HG02938 (cell line): ENCODE measurements at regions not wholly inside any gene's neighbourhood (a gene's known extent, or its start where the extent isn't known, plus 50 kb on each side); places are given as distances from the start of the nearest gene placed in this dataset.

Experiments used
- ATAC-seq: cut with Tn5 transposase; IDR thresholded peaks from one replicate; pipeline ENCODE4 v1.9.1; 2021; ENCODE audit warnings: mild to moderate bottlenecking, moderate library complexity; ENCODE audit not compliant: unreplicated experiment

DNA sequence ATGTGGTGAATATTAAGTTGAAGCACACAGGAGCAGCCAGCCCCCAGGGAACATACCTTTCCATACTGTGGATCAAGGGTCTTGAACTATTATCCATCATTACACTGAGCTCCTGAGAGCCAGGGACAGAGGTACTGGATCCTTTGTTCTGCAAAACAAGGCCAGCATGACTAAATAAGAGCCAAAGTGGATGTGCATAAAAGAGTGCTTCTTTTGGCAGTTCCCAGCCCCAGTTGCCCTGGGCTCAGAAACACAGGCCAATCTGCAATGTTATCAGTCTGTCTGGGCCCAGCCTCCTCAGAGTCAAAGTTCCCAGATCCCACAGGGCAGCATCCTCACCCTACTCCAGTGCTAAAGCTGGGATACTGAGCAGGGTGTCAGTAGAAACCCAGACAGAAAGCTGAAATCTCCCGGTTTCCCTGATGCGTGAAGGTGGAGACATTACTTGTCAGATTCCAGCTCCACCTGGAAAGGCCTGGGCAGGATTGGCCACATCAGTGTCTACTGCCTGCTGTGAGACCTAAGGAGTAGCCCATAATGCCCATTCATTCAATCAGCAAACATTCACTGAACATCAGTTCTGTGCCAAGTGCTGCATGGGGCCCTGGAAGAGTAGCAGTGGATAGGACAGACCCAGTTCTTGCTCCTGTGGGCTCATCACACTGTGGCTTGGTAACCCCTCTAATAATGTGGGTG, 342.7 kb downstream of the CXCL12 start:
- ATAC-seq = no peak

DNA sequence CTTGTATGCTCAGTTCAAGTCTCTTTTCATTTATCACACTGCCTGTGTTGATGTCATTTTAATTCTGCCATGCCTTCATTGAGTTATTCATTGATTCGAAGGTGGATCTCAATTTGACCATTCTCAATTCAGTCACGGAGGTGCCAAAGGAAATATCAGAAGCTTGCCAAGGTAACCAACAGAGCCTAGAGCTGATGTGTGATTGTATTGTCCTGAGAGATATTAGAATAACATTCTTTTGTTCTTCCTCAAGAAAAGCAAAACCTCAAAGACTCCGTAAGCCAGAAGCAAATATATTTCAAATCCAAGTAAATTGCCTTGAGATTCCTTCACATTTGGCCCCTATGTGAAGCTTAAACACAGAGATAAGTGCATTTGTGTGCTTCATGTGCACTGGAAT, 345.3 kb downstream of the CXCL12 start:
- ATAC-seq = no peak

DNA sequence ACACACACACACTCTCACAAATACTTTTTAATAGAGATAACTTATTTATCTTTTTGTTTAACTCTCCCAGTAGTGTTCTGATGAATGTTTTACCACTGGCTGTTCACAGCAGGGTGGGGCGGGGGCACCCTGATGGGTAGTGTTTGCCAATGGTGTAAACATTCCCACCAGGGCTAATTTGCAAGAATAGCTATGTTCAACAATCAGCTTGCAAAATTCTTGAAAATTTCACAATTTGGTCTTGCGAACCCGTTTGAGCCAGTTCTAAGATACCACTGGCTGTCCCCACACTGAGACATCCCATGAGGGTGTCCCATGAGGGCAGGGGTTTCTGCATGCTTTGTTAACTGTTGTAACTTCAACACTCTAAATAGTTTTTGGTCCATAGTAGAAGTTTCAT, 348.5 kb downstream of the CXCL12 start:
- no peak for ATAC-seq

DNA sequence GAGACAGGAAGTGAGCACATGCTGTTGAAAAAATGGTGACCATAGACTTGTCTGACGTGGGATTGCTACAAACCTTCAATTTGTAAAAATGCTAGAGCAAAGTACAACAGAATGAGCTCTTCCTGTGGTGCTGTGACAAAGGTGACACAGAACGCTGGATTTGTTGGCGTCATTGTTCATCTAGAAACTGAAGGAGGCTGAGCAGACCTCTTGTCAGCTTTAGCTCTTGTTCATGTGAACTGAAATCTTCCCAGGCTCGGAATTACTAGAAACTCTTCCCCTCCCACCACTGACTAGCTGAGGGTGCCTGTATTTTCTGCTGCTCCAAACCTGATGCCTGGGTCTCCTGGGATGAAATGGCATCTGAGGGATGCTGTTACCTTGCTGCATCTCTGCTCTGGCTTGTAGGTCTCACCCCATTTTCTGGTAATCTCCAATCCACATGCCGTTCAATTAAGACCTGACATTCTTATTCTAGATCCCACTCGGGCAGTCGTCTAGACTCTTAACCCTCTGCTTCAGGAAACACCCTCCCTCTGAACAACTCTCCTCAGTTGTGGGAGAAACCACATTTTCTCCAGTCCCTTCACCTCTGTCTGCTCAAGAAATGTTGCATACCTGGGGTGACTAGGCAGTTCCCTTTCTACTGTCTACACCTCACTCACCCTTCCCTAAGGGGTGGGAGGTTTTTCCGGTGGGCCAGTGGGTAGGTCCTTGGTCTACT, 349.3 kb downstream of the CXCL12 start:
- ATAC-seq = no peak

DNA sequence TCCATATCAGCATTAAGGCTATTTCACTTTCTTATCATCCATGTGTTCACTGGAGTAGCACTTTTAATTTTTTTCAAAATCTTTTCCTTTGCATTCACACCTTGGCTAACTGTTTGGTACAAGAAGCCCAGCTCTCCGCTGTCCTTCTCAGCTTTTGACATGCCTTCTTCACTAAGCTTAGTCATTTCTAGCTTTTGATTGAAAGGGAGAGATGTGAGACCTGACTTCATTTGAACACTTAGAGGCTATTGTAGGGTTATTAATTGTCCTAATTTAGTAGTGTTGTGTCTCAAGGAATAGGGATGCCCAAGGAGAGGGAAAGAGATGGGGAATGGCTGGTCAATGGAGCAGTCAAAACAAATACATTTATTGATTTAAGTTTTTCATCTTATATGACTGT, 350.0 kb downstream of the CXCL12 start:
- no peak for ATAC-seq

DNA sequence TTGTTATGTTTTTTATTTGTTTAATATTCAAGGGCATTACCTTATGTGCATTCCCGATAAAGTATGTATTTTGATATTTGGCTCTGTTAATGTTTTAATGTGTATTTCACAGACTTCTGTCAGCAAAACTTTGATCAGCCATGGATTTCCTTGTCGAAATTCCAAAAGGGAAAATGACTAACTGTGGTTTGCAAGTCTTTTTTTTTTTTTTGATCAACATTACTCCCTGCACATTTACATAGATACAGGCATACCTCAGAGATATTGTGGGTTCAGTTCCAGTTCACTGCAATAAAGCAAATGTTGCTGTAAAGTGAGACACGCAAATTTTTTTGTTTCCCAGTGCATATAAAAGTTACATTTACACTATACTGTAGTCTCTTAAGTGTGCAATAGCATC, 351.9 kb downstream of the CXCL12 start:
- no peak for ATAC-seq

DNA sequence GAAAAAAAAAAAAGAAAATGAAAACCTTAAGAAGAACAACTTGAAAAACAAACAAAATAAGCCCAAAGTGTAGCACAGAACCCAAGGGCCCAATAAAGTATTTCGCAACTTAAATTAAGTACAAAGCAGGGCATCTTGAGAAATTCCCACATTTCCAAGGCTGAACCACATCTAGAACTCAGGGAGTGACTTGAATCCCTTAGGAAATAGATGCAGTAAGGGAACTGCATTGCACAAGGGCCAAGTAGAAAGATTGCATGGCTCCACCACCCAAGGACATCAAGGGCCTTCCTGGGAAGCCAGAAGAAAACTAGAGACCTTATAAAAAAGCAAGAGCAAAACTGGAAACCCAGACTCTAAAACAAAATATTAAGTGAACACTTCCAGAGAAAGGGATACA, 352.7 kb downstream of the CXCL12 start:
- ATAC-seq = no peak

DNA sequence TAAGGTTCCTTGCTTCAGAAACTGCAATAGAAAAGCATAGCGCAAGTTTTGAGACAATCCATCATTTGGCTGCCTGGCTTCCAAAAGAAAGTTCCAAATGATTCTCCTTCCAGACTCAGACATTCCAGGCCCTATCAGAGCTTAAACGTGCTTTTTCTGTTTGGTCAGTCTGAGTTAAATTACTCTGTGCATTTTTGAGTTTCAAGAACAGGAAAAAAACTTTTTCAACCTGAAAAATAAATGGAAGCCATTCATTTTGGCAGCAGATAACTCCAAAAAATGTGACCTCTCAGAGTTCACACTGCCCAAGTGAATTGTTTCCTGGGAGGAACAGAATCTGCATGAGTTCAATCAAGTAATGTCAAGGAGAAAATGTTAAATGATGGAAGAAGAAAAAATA, 354.2 kb downstream of the CXCL12 start:
- no peak for ATAC-seq

DNA sequence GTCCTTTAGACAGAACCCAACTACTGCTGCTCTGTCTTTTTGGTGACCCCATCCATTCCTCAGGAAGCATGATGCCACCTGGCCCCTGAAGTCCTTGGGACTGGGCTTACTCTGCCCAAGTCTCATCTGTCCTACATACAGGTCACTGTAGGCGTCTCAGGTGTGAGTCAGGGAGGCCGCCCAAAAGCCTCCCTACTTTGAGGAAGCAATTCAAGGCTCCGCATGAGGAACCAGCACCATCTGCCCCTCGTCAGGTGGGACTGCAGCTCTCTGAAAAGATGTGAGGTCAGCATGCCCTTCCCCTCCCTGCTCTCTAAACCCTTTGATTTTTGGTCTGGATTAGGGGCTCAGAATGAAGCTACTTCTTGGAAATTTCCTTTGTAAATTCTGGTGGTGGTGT, 354.8 kb downstream of the CXCL12 start:
- ATAC-seq = peak; percentile 85

DNA sequence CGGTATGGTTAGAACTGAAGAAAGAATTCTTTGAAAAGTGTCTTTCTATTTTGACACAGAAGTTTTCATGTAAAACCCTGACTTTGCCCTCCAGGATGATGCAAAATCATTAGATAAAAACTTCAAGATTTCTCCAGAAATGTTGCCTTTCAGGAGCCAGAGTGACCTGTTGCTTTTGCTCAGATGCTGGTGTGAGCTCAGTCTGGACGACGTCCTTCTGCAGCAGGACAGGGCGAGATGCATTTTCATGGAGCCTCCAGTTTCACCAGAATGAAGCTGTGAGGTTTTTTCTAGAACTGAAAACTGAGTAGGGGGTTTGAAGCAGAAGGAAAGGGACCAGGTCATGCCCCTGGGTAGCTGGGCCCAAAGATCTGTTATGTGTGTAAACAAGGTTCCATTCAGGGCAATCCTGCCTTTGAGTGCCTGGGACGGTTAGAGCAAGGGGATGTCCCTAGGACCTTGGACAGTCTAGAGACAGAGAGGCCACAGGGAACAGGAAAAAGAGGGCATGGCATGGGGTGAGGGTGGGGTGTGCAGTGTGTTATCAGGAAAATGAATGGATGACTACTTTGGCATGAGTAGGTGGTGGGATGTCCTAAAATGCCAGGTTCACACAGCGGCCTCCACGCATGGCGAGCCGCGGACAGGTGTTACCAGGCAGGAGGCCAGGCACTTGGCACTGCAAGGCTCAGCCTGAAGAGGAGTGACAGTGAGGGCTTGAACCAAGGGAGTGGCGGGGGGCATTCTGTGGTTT, 356.3 kb downstream of the CXCL12 start:
- ATAC-seq = no peak

DNA sequence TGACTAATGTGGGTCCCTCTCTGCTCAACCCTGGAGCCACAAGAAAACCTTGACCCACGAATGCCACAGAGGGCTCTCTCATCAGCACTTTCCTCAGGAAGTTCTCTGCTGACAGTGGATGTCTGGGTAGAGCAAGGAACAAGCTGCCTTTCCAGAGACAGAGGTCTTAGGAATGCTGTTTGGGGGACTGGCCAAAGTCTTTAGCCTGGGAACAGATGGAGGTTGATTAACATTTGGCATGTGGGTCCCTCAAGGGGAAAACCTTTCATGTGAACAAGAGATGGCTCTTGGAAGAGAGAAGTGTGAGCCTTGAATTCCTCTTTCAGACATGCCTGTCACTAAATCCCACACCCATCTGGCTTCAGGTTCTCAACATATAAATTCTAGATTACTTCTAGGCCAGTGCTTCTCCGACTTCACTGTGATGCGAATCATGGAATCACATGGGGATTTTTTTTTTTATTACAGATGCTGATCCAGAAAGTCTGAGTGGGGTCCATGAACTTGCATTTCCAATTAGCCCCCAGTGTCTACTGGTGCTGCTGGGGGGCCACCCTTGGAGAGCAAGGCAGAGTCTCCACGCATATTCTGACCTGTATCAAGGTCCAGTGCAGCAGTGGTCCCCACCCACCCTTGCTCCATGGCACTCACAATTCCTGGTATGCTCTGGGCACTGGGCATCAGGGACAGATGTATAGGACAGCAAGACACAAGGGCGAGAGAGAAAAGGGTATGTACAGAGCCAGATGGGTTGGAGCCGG, 360.4 kb downstream of the CXCL12 start:
- ATAC-seq = no peak

DNA sequence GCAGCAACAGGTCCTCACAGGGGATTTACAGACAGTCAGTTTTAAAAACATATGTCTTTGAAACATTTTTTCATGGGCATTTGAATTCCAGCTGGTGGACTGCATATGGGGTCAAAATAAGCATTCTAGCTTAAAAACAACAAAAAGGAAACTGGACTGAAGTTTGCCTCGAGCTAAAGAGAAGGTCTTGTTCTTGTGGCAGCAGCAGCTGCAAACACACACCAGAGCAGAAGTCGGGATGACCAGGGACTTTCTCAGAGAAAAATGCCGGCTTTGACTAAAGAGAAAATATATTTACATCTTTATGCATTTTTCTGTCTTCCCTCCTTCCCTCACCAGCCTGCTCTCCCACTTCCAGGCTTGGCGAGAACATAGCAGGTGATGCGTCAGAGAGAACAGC, 361.4 kb downstream of the CXCL12 start:
- no peak for ATAC-seq

DNA sequence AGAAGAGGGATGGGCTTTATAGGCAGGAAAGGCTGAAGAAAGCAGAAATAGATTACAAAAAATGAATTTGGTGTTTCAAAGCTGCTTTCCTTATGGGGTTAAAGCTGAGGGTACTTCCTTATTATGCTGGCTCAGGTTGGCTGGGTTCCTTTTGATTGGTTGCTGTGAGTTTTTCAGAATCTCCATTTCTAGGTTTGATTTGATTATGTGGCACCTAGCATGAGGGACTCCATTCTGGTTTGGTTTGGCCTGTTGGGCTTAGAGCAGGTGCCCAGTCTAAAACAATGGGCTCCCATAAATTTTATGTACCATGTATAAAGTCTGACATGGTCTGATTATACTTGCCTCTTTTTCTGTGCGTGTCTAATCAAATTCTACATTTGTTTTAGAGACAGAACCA, 362.7 kb downstream of the CXCL12 start:
- no peak for ATAC-seq

DNA sequence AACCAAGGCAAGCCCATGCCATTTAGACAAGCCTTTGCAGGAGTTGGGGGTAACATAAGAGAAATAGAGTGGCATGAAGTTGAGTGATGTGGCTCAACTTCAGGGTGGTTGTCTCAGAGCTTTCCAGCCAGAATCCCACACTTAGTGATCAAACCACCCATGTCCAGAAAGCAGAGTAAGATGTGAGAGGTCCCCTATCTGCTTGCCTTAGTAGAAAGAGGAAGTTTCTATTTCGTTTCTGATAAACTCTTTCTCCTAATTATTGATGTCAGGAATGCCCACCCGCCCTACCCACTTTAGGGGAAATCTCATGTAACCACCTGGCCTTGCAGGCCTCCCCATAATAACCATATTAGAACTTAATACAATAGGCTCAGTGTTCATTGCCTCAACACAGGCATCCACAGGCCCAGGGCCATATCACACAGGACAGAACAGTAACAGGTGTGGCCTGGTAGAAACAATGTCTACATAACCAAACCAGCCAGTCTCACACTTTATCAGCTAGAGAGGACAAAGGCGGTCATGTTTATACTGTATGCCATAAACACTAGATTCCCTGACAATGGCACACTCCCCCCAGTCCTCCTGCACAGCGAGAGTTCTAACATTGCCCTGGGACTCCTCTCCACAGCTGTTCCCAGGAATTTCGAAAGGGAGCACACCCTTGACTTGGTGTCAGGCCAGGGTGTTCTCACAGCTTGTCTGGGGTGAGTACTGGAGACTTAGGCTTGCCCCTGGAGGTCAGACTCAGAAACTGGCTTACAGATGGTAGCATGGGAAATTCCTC, 364.4 kb downstream of the CXCL12 start:
- ATAC-seq = peak; percentile 62

DNA sequence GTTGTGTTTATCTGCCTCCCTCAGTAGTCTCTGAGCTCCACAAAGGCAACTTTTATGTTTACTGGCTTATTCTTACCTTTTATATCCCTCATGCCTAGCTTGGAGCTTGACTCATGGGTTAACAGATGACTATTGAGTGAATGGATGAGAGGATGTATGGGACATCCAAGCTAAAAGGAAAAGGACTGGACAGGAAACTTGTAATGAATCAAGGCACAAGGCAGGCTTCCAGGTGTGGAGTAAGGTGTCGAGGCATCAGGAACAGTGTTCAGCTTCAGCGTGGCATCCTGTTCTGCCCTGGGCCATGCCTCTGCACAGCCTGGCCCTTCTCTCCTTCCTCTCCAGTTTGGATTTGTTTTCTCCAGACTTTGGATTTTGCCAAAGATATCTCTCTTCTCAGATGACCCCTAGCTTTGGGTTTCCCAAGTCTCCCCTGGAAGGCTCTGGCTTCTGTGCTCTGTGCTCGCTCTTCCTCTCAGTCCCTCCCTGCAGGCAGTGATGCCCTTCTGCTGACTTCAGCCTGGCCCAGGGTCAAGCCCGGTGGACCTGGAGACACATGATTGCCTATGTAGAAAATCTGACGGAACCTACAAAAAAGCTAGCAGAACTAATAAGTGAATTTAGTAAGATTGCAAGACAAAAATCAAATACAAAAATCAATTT, 367.3 kb downstream of the CXCL12 start:
- no peak for ATAC-seq

DNA sequence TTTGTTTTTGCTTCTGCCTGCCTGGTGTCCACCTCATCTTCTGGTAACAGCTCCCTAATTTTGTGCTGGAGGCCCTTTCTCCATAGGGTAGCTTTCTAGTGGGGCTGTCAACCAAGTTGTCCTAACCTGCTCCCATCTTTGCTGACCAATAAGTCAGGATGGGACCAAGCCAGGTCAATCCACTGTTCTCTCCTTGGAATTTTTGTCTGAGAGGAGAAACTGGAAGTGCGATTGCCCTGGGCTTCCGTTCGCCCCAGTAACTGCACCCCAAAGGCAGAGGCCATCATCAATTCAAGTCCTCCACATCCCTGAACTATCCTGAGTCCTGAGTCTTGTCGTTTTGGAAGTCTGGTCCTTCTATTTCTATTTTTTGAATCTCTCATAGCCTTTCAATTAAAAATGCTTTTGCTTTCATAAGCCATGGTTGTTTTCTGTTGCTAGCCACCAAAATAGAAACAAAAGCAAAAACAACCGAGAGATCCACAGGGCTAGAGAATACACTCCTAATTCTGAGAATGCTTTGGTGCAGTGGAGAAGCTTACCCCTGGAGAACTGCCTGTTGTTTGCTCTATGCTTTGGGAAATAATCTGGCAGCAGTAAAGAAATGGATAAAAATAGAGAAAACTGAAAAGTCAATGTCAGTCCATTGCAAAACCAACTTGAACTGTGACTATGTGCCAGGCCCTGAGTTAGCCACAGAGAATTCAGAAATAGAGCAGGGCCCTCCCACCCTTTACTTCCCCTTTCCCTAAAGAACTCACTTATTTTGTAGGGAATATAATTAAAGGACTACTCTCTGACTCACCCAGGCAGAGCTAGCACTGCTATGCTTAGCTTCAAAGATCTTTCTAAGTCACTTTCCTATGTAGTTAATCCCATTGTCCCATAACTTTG, 368.1 kb downstream of the CXCL12 start:
- no peak for ATAC-seq

DNA sequence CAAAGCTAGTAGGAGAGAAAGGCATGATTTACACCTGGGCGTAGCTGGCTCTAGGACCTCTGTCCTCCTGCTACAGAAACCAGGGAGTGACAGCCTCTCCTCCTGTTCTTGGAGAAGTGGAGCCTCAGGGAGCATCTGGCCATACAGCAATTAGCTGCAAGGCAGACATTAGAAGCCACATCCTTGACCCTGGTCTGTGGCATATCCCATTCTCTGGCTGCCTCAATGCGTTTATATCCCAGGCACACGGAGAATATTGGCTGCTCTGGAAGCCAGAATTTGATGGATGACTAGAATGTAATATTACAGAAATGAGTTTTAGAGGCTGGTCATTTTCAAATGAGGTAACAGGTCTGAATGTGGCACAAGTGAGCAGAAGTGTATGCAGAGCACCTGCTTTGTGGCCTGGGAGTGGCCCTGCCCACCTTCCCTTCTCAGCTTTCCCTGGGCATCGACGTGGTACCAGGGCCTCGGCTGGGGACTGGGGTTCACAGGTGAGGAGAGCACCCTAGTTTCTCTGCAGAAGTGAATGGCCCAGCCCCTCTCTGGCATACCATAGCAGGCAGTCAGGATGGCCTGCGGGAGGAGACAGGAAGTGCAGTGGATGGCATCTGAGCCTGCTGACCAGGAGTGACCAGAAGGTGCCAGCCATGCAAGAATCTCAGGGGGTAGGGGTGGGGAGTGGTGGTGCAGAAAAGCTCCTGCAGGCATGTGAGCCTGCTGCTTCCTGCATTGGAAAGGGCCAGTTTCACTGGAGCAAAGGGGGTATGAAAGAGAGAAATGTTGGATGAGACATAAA, 367.2 kb upstream of the ZNF32 start:
- ATAC-seq = no peak

DNA sequence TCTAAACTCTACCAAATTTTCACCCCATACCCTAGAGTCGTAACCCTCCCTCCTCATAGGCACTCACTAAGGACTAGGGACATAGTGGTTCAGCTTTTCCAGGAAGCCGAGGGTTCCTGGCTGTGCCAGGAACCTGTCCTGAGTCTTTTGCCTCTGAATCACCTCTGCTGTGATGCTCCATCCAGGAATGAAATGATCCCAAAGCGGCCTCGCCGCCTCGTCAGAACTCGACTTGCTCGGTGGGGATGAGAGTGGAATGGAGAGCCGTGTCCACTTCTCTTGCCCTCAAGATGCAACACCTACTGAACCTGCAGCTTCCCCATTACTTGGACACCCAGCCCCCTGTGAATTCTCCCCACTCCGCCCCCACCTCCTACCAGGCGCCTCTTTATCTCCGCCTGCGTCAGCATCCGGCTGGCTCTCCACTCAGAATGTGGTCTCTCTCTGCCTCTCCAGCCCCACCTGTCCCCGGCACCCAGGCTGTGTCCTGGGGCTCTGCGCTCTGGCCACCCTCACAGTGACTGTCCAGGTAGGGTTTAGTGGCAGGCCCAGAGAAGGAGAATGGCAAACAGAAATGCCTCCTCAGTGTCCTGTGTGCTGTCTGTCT, 366.1 kb upstream of the ZNF32 start:
- no peak for ATAC-seq
